NAMALWA (cell line): ENCODE measurements at regions not wholly inside any gene's neighbourhood (a gene's known extent, or its start where the extent isn't known, plus 50 kb on each side); places are given as distances from the start of the nearest gene placed in this dataset.

ENCODE experiments used
- DNase-seq: peaks from one replicate; pipeline ENCODE4 v3.0.0-alpha.2; 2015; ENCODE audit warnings: low spot score

DNA sequence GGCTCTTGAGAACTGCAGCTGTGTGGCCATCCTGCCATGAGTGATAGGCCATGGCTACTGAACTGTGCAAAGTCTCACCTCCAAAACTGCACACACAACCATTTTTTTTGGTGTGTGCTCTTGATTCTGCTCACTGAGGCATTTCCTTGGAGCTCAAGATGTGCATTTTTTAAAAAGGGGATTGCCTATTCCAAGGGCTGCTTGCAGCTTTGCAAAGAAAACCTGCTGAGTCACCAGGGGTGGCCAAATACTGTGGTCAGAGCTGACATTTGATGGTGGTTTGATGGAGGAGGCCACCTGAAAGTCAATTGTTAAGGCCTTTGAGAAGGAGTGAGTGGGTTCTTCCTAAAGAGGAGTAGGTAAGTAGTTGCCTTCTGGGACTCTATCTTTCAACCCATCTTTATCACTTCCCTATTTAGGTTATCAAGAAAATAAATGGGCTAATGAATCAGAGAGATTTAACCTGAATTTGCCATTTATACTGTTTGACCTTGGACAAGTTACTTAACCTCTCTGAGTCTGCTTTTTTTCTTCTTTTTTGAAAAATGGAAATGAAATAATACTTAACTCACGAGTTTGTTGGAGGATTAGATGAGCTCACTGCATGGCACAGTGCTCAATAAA, 87.9 kb downstream of the CHST2 start:
- peak; percentile 93 for DNase-seq

DNA sequence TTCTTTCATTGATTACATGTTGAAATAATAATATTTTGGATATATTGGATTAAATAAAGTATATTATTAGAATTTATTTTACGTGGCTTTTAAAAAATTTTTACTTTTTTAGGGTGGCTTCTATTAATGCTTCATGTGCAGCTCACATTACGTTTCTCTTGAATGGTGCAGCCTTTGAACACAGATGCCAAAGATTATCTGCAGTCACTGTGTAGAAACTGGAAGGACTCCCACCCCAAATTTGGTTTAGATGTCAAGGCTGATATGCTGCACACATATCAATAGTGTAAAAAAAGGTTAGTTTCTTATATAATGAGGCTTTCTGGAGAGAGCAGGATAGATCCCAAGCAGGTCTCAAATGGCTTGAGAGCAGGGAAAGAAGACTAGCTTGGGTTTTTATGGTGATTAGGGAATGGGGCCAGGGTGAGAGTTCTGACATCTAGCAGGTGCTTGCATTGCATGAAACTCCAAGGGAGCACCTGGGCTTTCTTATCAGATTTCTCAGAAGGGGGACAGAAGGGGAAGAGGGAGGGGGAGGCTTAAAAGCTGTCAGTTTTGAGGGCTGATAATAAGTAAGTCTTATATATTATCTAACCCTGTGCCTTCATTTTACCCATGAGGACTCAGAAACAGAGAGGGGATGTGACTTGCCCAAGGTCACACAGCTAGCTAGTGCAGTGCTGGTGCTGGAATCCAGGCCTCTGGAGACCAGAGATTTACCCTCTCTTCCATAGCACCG, 89.6 kb downstream of the CHST2 start:
- DNase-seq: peak; percentile 31

DNA sequence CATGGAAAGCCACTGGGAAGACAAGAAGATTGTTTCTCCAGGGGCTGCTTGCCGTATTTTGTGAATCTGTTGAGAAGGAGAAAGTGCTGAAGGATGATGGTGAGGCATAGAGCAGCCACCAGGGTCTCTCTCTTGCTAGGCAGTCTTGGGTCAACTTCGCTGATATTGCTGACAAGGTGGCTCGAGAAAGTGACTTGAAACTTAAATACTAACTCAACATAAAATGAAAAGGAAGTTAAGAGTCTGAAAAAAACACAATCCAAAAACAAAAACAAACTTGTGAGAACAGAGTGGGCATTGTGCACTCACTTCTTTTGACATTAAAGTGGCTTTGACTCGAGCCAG, 90.1 kb downstream of the CHST2 start:
- DNase-seq: no peak

- DNase-seq: no peak
Observed at GRCh38 chr3:143210141-143210540, 90.6 kb downstream of the CHST2 start.

- DNase-seq: no peak
Observed at GRCh38 chr3:143215059-143215458, 95.5 kb downstream of the CHST2 start.
